ENCODE measurements at regions not wholly inside any gene's neighbourhood (a gene's known extent, or its start where the extent isn't known, plus 50 kb on each side); places are given as distances from the start of the nearest gene placed in this dataset.

DNA sequence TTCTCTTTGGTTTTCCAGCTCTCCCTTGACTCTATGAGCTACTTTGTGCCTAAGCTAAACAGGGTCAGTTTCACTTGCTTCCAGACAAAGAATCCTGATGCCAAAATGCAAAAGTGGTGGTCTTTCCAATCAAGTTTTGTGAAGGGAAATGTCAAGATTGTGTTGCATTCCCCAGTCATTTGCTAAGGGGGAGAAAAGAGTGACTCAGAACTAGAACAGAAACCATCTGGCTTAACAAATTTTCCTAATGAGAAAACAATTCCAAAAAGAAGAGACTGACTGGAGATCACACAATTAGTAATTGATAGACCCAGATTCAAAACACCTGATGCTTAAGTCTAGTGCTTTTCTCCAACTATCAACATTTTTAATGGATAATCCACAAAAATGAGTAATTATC, 235.1 kb upstream of the DIO2 start:
- no peak for DNase-seq

DNA sequence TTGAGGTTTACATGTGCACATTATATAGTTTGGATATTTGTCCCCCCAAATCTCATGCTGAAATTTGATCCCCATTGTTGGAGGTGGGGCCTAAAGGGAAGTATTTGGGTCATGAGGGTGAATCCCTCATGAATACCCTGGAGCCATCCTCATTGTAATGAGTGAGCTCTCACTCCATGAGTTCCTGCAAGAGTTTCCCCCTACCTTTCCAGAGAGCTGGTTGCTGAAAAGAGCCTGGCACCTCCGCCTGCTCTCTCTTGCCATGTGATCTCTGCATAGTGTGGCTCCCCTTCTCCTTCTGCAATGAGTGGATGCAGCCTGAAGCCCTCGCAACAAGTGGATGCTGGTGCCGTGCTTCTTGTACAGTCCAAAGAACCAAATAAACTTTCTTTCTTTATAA, 234.3 kb upstream of the DIO2 start:
- no peak for DNase-seq

DNA sequence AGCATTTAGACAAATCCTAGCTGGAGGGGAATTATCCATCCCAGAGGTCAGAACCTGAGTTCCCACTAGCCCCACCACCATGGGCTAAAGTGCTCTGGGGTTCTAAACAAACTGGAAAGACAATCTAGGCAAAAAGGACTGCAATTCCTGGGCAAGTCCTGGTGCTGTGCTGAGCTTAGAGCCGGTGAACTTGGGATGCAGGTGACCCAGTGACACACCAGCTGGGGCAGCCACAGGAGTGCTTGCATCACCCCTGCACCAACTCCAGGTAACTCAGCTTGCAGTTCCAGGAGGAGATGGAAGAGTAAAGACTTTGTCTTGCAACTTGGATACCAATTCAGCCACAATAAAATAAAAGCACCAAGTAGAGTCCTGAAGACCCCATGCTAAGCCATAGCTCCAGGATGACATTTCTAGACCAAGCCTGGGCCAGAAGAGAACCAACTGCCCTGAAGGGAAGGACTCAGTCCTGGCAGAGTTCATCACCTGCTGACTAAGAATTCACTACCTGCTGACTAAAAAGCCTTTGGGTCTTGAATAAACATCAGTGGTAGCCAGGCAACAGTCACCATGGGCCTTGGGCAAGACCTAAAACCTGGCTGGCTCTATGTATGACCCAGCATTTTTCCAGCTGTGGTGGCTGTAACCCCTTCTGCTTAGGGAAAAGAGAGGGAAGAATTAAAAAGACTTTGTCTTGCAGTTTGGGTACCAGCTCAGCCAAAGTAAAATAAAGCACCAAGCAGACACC, 223.4 kb upstream of the DIO2 start:
- no peak for DNase-seq

DNA sequence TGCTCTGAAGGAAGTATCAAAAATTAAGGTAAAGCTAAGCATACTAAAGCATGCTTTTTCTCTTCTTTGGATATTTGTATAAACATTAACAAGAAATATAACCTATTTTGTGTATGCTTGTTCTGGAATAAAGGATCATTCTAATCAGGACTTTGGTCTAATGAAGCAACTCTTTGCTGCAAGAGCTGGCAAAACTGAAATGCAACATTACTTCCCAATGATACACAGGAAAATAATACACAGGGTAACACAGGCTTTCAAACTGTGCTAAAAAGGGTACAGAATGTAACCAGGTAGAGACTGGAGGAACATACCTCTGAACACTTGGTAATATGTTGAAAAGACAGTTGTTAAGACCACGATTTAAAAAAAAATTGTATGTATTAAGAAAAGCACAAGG, 222.5 kb upstream of the DIO2 start:
- DNase-seq, result no peak

DNA sequence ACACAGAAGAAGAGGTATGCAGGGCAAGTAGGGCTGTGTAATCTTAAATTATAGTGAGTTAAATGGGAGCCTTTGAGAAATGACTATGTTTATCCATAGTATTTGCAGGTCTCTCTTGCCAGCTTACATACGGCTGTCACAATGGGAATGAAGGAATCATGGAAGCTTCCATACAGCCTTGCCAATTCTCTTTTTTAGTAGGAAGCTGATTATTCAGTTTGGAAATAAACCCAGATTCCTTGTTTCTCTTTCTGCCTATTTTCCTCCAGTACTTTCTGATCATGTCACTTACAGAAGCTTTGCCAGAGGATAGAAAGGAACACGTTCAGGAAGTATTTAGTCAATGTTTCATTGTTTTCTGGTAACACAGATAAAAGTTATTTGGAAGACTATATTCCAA, 217.4 kb upstream of the DIO2 start:
- DNase-seq, result no peak

DNA sequence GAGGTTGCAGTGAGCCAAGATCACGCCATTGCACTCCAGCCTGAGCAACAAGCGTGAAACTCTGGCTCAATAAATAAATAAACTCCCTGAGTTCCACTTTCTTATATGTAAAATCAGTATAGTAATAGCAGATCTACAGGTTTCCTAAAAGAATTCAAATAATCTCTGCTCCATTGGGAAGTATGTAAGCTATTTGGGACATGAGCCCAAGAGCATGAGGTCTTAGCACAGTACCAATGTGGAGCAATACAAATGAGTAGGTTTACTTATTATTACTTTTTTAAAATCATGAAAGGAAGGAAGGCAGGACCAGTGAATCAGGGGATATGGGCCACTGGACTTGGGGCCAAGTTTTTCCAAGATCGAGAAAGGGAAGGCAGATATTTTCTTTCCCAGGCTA, 216.9 kb upstream of the DIO2 start:
- no peak for DNase-seq

DNA sequence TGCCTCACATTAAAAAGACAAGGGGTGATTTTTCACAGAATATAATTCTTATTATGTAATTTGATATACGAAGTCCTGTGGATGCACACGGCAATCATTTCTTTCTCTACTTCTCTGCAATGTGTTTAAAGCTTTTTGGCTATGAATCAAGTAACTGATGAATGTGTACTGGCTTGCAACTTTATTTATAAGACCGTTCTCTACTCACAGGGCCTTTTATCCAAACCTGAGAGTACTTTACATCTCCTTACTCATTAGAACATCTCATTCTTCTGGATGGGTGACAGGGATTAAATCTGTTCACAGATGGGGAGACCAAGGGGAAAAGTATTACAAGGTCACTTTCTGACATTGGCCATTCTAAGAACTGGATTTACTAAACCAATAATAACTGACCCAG, 215.8 kb upstream of the DIO2 start:
- no peak for DNase-seq

DNA sequence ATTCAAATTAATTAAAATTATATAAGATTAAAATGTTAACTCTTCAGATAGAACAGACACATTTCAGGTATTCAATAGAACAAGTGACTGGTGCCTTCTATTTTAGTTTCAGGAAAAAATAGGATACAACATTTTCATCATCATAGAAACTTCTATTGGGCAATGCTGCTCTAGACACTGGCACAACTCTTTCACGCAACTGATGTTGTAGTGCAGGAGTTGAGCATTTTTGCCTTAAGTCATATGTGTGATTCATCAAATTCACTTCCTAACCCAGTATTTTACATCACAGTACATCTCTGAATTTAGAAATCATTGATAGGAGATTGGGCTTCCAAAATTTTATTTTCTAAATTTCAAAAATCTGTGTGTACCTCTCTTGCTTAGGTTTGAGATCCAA, 215.4 kb upstream of the DIO2 start:
- DNase-seq, result no peak

DNA sequence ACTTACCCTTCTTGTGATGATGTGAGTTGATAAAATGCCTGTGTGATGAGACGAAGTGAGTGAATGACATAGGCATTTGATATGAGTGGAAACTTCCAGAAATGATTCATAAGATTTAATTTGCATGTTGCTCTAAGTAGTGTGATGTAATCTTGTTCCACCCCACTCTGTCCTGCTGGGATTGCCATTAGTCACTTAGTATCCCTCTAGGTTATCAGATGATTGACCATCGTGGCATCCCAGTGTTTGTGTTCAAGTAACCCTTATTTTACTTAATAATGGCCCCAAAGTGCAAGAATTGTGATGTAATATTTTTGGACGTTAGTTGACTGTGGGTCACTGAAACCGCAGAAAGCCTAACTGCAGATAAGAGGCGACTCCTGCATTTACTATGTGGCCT, 214.4 kb upstream of the DIO2 start:
- DNase-seq, result no peak

DNA sequence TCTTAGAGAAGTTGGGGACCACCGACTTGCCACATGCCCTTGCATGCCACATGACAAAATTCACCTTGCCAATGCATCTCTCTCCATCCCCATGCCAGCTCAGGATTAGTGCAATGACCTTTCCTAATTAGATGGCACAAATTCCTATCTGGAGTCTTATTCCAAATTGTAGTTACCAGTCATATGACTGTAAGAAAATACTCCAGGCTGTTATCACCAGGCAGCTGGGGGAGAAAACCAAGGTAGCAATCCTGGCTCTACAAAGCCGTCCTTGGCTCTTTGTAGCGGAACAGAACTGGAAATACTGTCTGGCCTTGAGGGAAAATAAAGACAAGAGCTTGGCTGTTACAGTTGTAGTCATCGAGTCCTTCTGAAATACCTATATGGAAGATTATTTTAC, 208.5 kb upstream of the DIO2 start:
- DNase-seq, result no peak

DNA sequence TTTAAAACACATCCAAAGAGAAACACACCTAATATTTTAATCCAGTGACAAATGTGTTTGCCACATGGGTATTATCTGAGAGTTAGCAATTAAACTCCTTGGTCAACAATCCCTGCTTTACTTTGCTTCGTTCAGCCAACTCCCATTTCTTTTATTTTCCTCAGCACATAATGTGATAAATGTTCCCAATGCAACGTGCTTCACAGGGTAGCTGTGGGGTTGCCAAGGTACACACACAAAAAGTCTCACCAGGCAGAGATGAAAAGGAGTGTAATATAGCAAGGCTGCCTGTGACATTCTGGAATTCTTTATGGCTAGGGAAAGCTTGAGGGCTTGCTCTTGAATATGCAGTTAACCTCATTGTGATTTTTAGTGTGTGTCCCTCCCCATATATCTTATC, 208.0 kb upstream of the DIO2 start:
- no peak for DNase-seq

DNA sequence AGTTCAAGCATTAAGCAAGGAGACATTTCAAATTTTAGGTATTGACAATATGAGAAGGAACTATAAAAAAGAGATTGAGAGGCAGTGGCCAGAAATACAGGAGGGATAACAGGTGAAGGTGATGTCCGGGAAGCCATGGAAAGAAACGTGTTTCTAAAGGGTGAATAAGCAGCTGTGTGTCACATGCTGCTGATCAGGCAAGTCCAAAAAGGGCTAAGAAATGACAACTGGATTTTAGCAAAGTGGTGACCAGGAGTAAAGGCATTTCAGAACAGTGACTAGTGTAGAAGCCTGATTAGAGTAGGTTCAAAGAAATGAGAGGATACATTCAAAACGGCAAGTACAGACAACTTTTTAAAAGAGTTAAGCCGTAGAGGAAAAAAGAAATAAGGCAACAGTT, 204.3 kb upstream of the DIO2 start:
- DNase-seq, result no peak

DNA sequence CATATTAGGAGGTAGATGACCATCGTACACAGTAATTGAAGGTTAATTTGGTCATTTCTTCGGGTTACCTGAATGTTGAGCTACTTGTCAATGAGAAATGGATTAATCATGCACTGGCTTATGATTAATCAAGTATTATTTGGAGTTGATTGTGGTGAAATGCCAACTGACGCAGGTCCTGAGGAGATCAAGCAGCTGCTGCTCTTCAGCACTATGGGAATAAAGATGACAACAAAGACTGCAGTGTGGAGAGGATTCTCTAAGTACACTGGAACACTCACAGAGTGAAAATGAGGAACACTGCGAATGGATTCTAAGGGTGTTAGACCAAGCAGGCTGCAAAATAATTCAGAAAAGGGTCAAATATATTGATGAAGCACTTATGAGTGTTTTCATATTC, 202.8 kb upstream of the DIO2 start:
- no peak for DNase-seq

DNA sequence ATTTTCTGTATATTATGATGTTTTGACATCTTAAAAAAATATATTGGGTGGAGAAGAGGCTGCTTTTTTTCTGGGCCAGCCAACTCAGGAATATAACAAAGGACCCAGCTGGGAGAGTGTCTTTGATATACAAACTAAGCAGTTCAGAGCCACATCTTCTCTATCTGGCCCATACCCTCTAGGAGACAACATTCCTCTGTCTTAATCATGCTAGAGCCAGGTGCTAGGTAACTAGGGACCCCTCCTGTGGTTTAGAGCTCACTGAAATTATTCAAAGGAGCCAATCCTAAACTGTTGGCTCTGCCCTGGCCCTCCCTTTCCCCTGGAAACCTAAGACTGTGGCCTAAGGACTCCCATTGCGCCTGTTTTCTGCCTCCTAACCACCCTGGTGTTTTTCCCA, 193.1 kb upstream of the DIO2 start:
- DNase-seq, result no peak

DNA sequence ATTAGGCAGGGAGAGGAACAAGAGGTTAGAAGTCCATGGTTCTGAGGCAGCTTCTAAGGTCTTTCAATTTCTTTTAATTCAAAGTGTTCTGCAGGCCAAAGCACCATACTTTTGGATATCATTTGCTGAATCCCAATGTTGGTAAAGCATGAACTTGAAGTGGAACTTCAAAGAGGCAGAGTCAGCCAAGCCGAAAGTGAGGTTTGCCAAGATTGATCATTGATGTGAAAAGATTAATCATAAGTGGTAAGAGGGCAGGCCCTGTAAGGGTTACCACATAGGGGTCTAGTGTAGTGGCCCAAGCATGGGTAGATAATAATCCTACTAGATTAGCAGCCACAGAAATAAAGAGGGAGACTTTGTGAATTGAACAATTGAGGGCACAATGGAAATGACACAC, 191.7 kb upstream of the DIO2 start:
- no peak for DNase-seq

DNA sequence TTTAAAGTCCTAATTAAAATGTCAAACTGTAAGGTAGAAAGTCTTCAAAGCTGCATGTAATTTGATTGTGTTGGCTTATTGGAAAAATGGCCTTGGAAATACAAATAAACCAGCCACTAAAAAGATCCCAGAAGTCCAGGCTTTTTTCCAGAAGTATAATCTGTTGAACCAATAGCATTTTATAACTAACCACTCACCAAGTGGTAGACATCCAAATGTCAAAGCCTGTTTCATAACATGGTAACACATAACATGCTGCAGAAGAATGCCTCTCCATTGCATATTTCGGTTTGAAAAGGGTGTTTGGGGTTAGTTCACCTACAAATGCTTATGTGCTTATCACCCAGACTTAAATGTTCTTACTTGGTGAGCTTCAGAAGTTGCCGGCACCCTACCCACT, 183.7 kb upstream of the DIO2 start:
- DNase-seq, result no peak

DNA sequence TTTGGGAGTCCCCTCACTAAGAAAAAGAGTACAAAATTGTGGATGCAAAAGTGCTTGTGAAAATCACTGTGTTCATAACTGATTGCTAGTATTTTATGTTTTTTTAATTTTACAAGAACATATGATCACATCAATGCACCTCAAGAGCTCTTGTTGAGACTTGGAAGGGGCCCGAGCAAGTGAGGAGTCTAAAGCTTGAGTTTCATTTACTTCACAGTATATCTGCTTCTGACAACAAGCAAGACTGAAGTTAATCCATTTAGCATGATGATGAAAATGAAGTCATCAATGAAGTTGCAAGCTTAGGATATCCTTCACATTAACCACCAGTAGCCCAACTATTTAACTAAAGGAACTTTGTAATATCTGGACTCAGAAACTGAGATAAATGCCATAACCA, 182.5 kb upstream of the DIO2 start:
- DNase-seq, result no peak

DNA sequence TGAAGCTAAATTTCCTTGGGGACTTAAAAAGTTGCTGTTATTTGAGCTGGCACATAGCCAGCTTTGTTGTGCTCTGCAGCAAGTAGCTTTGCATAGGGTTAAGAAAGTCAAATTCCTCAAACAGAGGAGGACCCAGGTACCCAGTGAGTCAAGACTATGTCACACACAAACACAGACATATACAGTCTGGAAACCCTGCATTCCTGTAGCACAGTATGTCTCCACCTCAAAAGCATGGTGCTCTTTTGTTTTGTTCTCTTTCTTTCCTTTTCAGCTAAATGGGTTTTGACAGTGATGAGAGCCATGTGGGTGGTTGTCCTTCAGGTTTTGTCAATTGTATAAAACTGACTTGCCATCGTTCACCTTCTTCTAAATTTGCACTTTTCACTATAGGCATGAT, 179.6 kb upstream of the DIO2 start:
- no peak for DNase-seq

DNA sequence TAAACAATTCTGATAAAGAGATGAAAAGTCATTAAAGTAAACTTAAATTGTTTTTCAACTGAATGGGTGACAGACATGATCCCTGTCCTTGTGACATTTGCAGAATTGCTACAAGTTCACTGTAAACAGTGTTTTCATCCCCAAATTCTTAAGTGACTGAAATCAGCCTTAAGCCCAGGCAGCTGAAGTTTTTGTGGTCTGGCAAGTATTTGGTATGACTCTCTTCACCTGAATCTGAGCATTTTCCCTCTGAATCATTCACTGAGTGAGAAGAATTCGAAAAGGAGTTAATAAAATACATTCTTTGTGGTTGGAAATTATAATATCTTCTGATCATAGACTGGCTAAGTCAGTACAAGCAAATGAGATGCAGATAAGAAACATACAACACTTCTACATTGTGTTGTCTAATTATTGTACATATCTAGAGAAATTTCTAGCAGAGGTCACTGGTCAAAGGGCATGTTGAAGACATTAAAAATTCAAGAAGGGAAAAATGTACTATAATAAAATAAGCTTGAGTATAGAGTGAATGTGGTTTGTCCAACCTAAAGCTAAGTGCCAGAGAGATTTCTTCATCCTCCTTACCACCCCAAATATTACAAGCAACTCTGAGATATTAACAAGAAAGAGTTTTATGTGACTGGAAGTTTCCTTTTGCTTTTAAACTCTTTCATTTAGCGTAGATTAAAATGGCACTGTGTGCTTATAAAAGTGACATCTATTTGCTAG, 177.8 kb upstream of the DIO2 start:
- DNase-seq, result no peak

DNA sequence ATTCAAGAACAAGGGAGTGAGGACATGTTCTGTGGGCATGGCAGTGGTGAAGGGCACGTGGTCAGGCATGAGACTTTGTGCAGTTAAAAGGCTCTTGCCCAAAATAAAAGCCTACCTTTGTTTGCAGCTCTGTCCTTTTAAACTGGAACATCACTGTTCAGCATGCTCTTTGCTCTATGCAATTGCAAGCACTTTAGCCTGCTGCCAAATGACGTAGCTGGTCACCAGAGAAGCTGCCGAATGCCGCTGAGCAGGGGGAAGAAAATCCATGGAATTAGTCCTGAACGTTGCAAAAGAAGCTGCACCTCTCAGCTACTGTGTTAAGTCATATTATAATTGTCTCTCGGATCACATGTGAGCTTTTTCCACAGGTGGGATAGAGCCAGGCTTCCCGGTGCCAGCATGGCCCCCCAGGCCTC, 176.3 kb upstream of the DIO2 start:
- no peak for DNase-seq

DNA sequence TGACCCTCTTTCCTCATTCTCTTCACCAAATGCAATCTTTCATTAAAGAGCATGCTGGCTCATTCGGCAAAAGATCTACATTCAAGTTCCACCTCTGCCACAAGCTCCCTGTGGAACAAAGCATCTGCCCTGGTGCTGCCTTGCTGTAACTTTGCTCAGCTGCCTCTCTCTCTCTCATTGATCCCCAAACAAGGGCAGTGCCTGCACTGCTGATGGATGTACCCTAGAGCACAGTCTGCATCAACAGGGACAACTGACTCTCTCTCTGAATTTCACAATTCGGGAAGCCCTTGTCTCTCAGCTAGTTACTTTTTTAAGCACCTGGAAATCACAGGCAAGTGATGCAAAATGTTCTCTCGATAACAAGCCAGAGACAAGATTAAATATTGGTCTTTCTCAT, 174.0 kb upstream of the DIO2 start:
- no peak for DNase-seq

DNA sequence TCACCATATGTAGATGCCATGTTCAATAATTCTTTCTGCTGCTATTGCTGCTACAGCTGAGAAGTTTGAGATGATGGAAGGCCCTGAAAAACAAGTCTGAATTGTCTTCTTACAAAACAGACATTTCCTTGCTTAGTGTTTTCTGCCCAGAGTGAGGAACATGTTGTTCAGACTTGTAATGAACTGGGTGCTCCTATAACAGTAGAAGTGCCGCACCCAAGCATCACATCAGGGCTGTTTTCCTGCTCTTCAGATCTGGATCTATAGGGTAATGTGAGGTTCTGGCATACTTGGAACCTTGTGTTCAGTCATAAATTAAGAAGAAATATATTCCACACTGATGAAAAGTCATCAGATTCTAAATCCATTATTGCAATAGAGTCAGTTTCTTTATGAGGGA, 171.9 kb upstream of the DIO2 start:
- DNase-seq, result no peak

DNA sequence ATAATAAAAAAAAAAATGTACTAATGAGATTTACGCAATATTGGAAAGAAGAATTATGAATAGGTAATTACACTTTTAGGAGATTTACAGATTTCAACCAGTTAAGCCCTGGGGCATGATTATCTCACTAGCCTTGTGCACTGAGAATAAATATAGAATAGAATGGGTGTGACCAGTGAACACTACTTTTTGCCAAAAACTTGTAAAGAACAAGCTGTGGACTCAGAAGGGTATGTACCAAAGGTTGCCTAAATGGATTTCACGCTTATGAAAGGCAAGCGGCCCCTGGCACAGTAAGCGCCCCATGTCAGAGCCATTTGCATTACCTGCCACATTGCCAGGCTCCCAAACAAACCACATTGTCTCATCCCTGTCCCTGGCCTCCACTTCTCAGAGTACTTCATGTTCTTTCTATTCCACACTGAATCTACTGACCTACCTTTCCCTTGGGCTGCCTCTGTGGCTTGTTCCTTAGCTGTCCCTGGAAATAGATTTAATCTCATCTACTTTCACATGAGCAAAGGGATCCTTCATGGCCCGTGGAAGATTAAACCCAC, 170.6 kb upstream of the DIO2 start:
- no peak for DNase-seq

DNA sequence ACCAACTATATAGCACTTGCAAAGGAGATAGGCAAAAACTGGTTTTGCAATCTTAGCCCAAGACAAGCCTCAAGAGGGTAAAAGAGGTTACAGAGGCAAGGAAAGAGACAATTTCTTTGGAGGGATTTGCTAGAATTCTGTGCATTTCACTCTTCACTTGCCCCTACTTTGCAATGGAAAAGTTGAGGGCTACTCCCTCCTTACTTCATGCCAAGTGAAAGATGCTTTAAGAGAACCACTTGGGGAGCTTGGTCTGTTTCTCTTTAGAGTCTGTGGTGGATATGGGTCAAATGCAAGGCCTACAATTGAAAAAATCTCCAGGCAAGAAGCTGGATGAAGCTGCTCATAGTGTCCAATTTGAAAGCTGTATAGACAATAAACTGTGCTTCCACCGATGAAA, 167.7 kb upstream of the DIO2 start:
- DNase-seq, result no peak
